IMR-90 (cell line): ENCODE measurements at regions not wholly inside any gene's neighbourhood (a gene's known extent, or its start where the extent isn't known, plus 50 kb on each side); places are given as distances from the start of the nearest gene placed in this dataset.

ENCODE experiments used
- ATAC-seq: fragments of 200-7000 bp; cut with Tn5 transposase; 2 replicates; pipeline ENCODE4 v1.9.1; 2020; ENCODE audit warnings: low read depth, mild to moderate bottlenecking, moderate library complexity
- BruUV-seq: library from RNA; stranded (reverse); fragments of 400-500 nt; replicated peaks from 2 replicates; lab custom pipeline; 2021; lab: Mats Ljungman, UMichigan
- CTCF ChIA-PET: fragments of 300-600 bp; formaldehyde crosslinking; extraction: SDS; loops from one replicate; lab custom pipeline; 2021; ENCODE audit warnings: antibody characterized with exemption; lab: Yijun Ruan, JAX
- POLR2A ChIA-PET: fragments of 300-600 bp; sonication (Branson Sonifier 250); formaldehyde crosslinking; loops from one replicate; lab custom pipeline; 2022; ENCODE audit warnings: antibody characterized with exemption; ENCODE audit not compliant: unreplicated experiment; lab: Charles Lee
- DNase-seq: peaks from one replicate; pipeline ENCODE4 v3.0.0; 2013
- H2AFZ ChIP-seq: replicated peaks from 2 replicates; pipeline ENCODE3; 2013; ENCODE audit warnings: low read length, mild to moderate bottlenecking; ENCODE audit not compliant: poor library complexity
- H2AK5ac ChIP-seq: 2 replicates; pipeline ENCODE4 v1.6.1; 2013; ENCODE audit warnings: low read depth, low read length, inconsistent platforms
- H2AK9ac ChIP-seq: replicated peaks from 2 replicates; pipeline ENCODE3; 2013; ENCODE audit warnings: mild to moderate bottlenecking, low read depth, low read length, moderate library complexity; ENCODE audit not compliant: poor library complexity
- H2BK120ac ChIP-seq: 2 replicates; pipeline ENCODE4 v1.6.1; 2013; ENCODE audit warnings: low read depth, low read length, inconsistent platforms
- H2BK15ac ChIP-seq: 3 replicates; pipeline ENCODE4 v1.6.1; 2013; ENCODE audit warnings: low read depth, low read length, inconsistent platforms
- H2BK20ac ChIP-seq: 2 replicates; pipeline ENCODE4 v1.6.1; 2013; ENCODE audit warnings: low read depth, mild to moderate bottlenecking, inconsistent platforms, low read length, moderate library complexity
- H2BK5ac ChIP-seq: 2 replicates; pipeline ENCODE4 v1.6.1; 2013; ENCODE audit warnings: mild to moderate bottlenecking, low read depth, low read length, inconsistent platforms; ENCODE audit not compliant: poor library complexity, severe bottlenecking
- H3K14ac ChIP-seq: replicated peaks from 2 replicates; pipeline ENCODE4 v1.6.1; 2013; ENCODE audit warnings: low read depth, low read length, inconsistent platforms
- H3K18ac ChIP-seq: 2 replicates; pipeline ENCODE4 v1.6.1; 2013; ENCODE audit warnings: low read depth, low read length, control low read depth
- H3K23ac ChIP-seq: 2 replicates; pipeline ENCODE4 v1.6.1; 2013; ENCODE audit warnings: low read depth, low read length, inconsistent platforms
- H3K27ac ChIP-seq: 2 replicates; pipeline ENCODE4 v1.5.1; 2013; ENCODE audit warnings: mild to moderate bottlenecking, control low read depth, low read length; ENCODE audit not compliant: insufficient read depth
- H3K27me3 ChIP-seq: 2 replicates; pipeline ENCODE4 v1.6.1; 2013; ENCODE audit warnings: low read length; ENCODE audit not compliant: control insufficient read depth, insufficient read depth
- H3K36me3 ChIP-seq: 2 replicates; pipeline ENCODE4 v1.6.1; 2013; ENCODE audit warnings: low read length, mixed read lengths; ENCODE audit not compliant: control insufficient read depth, insufficient read depth
- H3K4ac ChIP-seq: 2 replicates; pipeline ENCODE4 v1.6.1; 2013; ENCODE audit warnings: low read depth, low read length, inconsistent platforms
- H3K4me1 ChIP-seq: 2 replicates; pipeline ENCODE4 v1.6.1; 2013; ENCODE audit warnings: low read length, mixed read lengths; ENCODE audit not compliant: control insufficient read depth, insufficient read depth
- H3K4me2 ChIP-seq: 2 replicates; pipeline ENCODE4 v1.6.1; 2013; ENCODE audit warnings: low read depth, mild to moderate bottlenecking, control low read depth, low read length, moderate library complexity
- H3K4me3 ChIP-seq: 2 replicates; pipeline ENCODE4 v1.5.1; 2013; ENCODE audit warnings: low read depth, mild to moderate bottlenecking, control low read depth, low read length, moderate library complexity; ENCODE audit not compliant: insufficient read depth
- H3K56ac ChIP-seq: 2 replicates; pipeline ENCODE4 v1.6.1; 2013; ENCODE audit warnings: low read length, inconsistent platforms; ENCODE audit not compliant: insufficient read depth; ENCODE audit errors: extremely low read depth
- H3K79me1 ChIP-seq, 2 experiments: 2 replicates each; pipeline ENCODE4 v1.6.1; 2013; ENCODE audit warnings: low read length in 2 of 2, inconsistent platforms in 1 of 2, low read depth in 1 of 2
- H3K9ac ChIP-seq: 2 replicates; pipeline ENCODE4 v1.6.1; 2013; ENCODE audit warnings: low read depth, low read length, control low read depth
- H3K9me1 ChIP-seq: 2 replicates; pipeline ENCODE4 v1.6.1; 2013; ENCODE audit warnings: low read length, inconsistent platforms; ENCODE audit not compliant: insufficient read depth
- H3K9me3 ChIP-seq: 2 replicates; pipeline ENCODE4 v1.6.1; 2013; ENCODE audit warnings: low read length; ENCODE audit not compliant: control insufficient read depth, insufficient read depth
- H4K20me1 ChIP-seq: 2 replicates; pipeline ENCODE4 v1.6.1; 2013; ENCODE audit warnings: low read length, inconsistent platforms; ENCODE audit not compliant: insufficient read depth
- H4K5ac ChIP-seq: 2 replicates; pipeline ENCODE4 v1.6.1; 2013; ENCODE audit warnings: mild to moderate bottlenecking, low read depth, low read length, control low read depth
- H4K8ac ChIP-seq, 2 experiments: 2 replicates each; pipeline ENCODE4 v1.6.1; 2013; ENCODE audit warnings: low read depth in 2 of 2, low read length in 2 of 2, control low read depth in 1 of 2, inconsistent platforms in 1 of 2
- H4K91ac ChIP-seq: 2 replicates; pipeline ENCODE4 v1.6.1; 2013; ENCODE audit warnings: low read depth, low read length, inconsistent platforms; ENCODE audit not compliant: insufficient read depth
- CEBPB ChIP-seq: IDR thresholded peaks from 2 replicates; pipeline ENCODE4 v1.6.1; 2012; ENCODE audit warnings: low read depth, low read length, improper control_type of control experiment
- NFE2L2 ChIP-seq: fragments of 150-350 bp; IDR thresholded peaks from 2 replicates; pipeline ENCODE4 v1.6.1; 2016; ENCODE audit warnings: low read depth, mild to moderate bottlenecking, low read length
- dilution Hi-C: fragments of 300-500 bp; cut with HindIII; formaldehyde crosslinking; loops from one replicate; pipeline ENCODE4 v1.14.3; 2018; ENCODE audit warnings: low sequenced_read_pairs; ENCODE audit not compliant: unreplicated experiment
- in situ Hi-C: fragments of 300-500 bp; cut with MboI; formaldehyde crosslinking; loops from 3 replicates; pipeline ENCODE4 v1.14.3; 2019; ENCODE audit warnings: low sequenced_read_pairs, inconsistent platforms, mixed read lengths
- intact Hi-C: fragments of 100-400 bp; cut with micrococcal nuclease; formaldehyde crosslinking; loops from 2 replicates; pipeline ENCODE4 v1.10.0; 2022

DNA sequence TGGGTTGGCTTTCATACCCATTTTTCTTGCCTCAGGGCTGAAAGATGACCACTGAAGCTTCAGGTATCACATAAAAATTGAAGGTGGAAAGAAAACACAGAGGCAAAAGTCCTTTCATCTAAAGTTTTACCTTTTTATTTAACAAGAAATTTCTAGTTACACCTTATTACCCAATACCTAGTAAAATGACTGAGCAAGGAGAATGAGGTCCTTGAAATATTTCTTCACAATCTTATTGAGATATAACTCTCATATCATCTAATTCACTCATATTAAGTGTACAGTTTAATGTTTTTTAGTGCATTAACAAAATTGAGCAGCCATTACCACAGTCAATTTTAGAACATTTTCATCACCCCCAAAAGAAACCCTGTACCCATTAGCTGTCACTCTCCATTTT, 112.9 kb upstream of the ADTRP start:
- intact Hi-C loops (no loop called here), dilution Hi-C loops (no loop called here), in situ Hi-C loops (no loop called here)
- ATAC-seq: no peak
- ChIA-PET CTCF (interaction anchor here (0.6 kb wide), 1 partner anchor 295 kb away, joined by 3 read pairs; no protein-coding TSS in a partner anchor), POLR2A (no interaction called here)
- no peak for DNase-seq
- Histone ChIP-seq H3K27me3 (no peaks in the 10 kb centered on the region), H3K36me3 (no peaks in the 10 kb centered on the region), H2BK5ac (no peak overlapping the region), H3K4me1 (no peaks in the 10 kb centered on the region), H3K4ac (no peak overlapping the region), H4K20me1 (no peaks in the 10 kb centered on the region), H3K9me3 (no peaks in the 10 kb centered on the region), H4K8ac (no peak overlapping the region), H3K79me1 (no peaks in the 10 kb centered on the region), H2BK15ac (no peak overlapping the region), H3K9ac (no peak overlapping the region), H3K14ac (no peak overlapping the region), H3K56ac (no peak overlapping the region), H2AK9ac (no peak overlapping the region), H2AFZ (no peak overlapping the region), H2AK5ac (no peak overlapping the region), H3K4me3 (no peak overlapping the region), H3K18ac (no peak overlapping the region), H2BK120ac (no peak overlapping the region), H3K4me2 (no peak overlapping the region), H3K9me1 (no peaks in the 10 kb centered on the region), H3K27ac (no peak overlapping the region), H4K91ac (no peak overlapping the region), H2BK20ac (no peak overlapping the region), H3K23ac (no peak overlapping the region), H4K5ac (no peak overlapping the region)
- TF ChIP-seq NFE2L2 (no peak), CEBPB (peak; percentile 8; the same call in 1 of the 2 replicates)
- no TSS peak for BruUV-seq
